HG03460 (cell line): ENCODE measurements at regions not wholly inside any gene's neighbourhood (a gene's known extent, or its start where the extent isn't known, plus 50 kb on each side); places are given as distances from the start of the nearest gene placed in this dataset.
"Not testable (repeated sequence)": the region's sequence is repeated elsewhere in the genome, so short reads cannot be mapped to it uniquely, and the experiment has no call there.

Experiments used
- ATAC-seq: cut with Tn5 transposase; IDR thresholded peaks from one replicate; pipeline ENCODE4 v1.9.1; 2021; ENCODE audit not compliant: unreplicated experiment

DNA sequence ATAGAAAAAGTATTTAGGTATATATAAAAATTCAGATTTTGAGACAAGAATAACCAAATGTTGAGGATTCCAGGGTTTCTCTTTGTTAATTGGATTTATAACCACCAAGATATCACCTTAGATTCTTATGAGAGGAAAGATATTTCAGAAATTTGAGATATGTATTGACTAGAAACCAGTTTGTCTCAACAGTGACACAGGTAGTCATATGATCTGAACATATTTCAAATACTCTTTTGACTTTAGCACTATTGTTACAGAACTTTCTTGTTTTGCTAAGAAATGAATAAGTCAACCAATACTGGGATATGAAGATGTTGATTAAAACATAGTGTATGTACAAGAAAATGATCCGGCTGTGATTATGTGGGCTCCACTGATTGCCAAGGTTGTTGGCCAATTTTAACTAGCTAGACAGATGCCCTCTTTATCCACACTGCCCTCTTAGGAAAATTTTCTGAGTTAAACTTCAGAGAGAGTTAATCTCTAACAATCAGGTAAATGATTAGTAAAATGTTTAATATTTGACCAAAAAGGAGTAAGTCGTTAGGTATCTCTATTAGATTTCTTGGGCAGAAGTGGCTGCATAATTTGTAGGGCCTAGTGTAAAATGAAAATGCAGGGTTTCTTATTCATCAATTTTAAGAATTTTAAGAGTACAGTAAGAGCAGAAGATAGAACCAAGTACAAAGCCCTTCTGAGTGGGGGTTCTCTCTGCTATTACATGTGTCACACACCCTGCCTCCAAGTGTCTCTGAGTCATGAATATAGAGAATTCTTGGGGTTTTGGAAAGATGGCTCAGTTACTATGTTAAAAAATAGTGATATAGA, 376.0 kb downstream of the TFEC start:
- ATAC-seq = peak; percentile 42

DNA sequence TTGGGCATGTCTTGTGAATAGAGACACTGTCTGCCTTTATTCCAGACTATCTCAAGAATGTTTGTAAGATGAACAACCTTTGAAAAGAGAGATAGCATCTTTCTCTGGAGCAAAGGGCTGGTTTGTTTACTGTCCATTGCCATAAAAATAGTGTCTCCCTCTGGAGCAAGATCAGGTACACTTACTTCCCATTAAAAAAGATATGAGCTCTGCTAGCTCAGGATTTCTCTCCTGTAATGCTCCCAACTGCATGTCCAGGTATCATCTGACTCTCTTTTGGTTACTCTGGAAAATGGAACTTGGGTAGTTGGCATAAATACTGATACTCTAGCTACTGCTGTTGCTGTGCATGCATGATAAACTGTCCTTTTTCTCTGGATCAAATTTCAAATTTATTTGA, 381.1 kb downstream of the TFEC start:
- no peak for ATAC-seq

DNA sequence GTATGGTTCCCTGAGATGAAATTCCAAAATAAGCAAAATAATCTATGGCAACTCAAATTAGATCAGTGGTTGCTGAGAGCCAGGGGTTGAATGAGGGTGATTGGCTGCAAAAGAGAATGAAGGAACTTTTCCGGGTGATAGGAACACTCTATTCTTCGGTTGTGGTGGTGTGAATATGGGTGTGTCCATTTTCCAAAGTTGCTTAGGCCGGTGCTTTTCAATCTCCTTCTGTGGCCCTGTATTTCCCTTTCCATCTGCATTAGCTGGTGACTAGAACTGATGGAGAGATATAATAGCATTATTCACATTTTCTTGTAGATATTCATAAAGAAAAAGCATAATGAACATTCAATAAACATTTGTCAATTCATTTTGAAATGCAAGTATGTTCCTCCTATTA, 382.9 kb downstream of the TFEC start:
- no peak for ATAC-seq

DNA sequence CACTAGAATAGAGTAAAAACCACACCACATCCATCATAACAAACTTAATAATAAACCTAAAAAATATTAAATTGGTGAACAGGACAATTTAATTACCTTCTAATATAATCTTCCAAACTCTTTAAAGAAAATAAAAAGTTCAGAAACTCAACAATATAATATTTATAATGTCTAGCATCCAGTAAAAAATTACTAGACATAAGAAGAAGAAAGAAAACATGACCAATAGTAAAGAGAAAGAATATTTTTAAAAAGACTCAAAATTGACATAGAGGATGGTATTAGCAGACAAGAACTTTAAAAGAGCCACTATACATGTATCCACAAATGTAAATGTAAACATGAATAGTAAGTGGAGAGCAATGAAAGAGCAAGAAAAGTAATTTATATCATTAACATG, 388.4 kb downstream of the TFEC start:
- ATAC-seq = no peak

DNA sequence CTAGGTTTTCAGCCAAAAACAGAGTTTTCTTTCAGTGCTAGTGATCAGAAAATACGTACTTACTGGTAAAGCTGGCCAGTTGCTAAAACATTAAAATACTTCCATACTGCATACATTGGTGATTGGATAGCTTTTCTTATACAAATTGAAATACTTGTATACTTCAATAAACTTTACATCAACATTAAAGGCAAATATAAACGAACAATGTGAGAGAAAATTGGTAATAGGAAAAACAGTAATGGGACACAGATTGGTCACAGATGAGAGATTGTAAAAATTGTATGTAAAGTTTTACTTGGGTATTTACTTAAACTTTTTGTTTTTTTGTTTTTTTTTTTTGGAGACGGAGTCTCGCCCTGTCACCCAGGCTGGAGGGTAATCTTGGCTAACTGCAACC, 391.7 kb downstream of the TFEC start:
- ATAC-seq = no peak

DNA sequence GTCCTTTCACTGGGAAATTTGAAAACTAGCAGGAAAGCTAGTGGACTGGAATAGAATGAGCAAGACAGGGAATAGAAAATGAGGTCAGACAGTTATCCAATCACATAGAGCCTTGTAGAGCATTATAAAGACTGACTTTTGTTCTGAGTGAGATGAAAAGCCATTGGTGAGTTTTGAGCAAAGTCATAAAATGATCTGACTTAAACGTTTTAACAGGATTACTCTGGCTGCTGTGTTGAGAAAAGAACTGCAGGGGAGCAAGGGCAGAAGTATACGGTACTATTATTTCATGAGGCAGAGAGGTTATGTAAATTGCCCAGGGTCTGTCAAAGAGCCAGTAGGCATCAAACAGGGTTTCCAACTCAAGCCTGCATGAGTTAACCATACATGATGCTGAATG, 393.4 kb downstream of the TFEC start:
- no peak for ATAC-seq

DNA sequence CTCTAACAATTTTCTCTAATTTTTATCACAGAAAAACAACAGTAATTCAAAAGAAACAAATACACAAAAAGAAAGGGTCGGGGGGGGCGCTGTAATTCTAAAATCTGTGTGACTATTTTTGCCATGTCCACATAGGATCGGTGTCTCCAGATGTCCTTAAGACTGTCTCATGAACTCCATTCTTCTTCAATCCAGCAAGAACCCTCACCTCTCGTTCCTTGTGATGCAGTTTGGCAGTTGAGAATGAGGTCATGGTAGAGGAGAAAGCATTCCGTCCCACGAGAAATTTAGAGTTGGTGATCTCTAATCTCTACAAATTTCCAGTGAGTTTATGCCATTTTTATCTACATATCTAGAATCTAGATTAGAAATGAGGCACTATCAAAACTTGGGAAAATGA, 394.7 kb downstream of the TFEC start:
- no peak for ATAC-seq

DNA sequence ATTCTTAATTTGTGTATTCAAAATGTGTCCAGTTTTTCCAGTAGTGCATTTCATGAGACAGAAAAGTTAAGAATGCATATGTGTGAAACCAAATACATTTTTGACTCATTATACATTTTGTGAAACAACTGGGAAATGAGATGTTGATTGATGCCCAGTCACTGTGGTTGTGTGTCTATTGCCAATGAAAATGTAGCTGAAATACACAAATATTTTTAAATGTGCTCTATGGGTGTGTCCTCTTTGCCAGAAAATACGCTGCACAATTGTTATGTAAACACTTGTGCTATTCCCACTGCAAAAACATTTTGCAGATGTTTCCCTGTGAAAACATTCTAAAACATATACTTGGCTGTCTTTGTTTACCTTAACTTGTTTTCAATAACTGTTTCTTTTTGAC, 395.2 kb downstream of the TFEC start:
- no peak for ATAC-seq

DNA sequence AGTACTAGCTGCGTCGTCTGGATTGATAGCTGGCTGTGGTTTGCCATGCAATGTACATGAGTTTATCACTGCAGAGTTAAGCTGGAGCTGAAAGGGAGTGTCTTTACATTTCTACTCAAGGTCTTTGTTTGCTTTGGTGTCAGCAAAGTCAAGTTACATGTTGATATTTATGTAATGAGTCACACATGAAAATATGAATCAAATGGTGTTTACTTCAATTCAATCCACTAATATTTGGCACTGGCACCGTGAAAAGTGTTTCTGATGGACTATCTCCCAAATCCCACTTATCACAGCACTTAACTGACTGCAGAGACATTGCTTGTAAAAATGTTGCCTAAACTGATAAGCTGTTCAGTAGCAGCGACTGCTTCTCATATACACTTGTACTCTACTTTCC, 395.9 kb downstream of the TFEC start:
- ATAC-seq = no peak

DNA sequence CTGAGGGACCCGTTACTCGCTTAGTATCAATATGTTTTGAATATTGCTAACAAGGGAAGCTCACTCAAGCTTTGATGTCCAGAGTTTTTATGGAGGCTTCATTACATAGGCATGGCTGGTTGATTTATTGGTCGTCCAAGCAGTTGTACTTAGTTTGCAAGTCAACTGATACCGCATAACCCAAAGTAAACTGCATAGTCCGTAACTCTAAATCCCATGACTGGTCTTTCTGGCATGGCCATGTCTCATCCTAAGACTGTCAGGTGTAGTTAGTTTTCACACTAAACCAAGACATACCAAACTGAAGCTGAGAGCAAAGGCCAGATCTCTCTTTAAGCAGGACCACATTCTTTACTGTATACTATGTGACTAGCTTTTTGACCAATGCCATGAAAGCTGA, 397.9 kb downstream of the TFEC start:
- no peak for ATAC-seq

DNA sequence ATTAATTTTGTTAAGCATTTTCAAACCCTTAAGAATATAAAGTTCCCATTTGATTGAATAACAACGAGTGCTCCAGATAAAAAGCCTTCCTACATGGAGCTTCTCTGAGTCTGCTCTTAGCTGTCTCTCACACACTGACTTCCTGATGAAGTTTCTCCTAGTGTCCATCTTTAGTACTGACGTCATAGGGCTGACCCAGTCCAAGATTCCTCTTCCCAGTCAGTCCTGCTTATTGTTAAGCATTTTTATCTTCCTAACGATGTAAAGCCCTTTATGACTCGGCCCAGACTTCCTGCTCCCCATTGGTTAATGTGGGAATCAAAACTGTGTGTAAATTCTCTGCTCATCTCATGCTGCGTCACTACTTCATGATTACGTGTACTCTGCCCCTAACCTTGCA, 398.8 kb downstream of the TFEC start:
- no peak for ATAC-seq

DNA sequence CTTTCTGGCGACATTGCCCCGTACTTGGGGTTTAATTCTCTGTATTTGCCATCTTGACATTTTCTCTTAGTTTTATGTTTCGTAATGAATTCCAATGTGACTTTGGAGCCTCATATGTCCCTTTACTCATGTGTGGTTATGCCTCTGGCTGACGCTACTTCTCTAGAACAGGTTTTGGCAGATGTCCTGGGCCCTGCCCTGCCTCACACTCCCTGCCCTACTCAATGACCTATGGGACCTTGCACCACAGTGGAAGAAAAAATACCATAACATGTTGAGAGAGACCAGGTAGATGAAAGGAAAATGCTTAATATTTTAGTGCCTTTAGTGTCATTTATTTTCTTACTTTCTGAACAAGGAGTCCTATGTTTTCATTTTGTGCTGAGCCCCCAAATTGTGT, 400.5 kb downstream of the TFEC start:
- no peak for ATAC-seq

DNA sequence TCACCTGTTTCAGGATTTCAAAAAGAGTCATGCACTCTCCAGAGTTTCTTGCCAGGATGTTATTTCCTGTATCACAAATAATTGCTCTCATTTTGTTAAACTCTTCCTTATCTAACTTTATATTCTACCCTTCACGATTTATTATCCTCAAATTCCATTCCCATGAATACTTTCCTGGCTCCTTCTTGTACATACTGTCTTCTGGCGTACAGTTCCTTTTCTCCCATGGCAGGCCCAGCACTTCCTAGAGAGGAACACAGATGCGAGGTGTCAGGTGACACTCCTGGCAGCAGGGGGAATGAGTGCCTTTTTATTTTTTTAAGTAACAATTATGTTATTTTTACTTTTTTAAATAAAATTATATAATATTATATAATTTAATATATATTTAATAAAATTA, 411.9 kb downstream of the TFEC start:
- no peak for ATAC-seq

DNA sequence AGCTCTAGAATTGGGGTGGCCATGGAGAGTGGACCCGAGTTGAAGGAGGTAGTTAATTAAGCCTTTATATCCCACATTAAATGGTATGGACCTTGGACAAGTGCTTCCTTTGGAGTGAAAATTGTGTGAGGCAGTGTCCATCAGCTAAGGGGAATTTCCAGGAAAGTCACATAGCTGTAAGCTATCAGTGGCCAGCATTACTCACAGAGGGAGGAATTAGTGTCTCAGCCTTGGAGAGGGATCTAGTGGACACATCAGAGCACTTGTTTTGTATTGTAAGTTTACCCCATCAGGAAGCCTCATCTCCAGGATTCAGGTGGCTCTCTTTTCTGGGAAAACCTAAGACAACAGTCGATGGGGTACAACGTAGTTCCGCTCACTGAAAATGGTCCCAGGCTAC, 416.7 kb downstream of the TFEC start:
- ATAC-seq = no peak

DNA sequence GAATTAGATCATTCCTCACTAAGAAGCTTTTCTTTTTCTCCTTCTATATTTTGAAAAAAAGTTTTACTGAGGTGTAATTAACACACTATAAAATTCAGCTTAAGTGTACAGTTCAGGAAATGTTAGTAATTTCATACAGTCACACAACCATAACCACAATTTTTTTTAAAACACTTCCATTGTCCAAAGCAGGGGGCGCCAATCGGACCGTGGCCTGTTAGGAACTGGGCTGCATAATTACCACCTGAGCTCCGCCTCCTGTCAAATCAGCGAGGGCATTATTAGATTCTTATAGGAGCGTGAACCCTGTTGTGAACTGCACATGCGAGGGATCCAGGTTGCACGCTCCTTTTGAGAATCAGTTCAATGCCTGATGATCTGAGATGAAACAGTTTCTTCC, 427.1 kb downstream of the TFEC start:
- ATAC-seq = no peak

DNA sequence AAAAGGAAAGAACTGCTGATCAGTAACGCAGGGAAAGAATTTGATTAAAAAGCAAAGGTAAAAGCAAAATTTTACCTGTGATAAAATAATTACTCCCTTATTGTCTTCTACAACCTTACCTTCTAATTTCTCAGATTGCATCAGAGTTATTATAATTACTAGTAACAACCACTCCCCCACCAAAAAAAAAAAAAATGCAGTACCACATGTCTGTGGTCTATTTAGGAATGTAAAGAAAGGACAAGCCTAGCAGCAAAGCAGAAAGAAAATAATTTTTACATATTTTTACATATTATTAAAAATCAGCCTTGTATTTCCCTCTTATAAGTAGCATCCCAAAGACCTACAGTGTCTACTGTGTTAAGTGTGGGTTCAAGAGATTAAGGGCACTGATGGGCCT, 430.4 kb downstream of the TFEC start:
- ATAC-seq = no peak

DNA sequence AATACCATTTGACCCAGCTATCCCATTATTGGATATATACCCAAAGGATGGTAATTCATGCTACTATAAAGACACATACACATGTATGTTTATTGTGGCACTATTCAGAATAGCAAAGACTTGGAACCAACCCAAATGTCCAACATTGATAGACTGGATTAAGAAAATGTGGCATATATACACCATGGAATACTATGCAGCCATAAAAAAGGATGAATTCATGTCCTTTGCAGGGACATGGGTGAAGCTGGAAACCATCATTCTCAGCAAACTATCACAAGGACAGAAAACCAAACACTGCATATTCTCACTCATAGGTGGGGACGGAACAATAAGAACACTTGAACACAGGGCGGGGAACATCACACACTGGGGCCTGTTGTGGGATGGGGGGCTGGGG, 431.4 kb downstream of the TFEC start:
- ATAC-seq = not testable (repeated sequence)

DNA sequence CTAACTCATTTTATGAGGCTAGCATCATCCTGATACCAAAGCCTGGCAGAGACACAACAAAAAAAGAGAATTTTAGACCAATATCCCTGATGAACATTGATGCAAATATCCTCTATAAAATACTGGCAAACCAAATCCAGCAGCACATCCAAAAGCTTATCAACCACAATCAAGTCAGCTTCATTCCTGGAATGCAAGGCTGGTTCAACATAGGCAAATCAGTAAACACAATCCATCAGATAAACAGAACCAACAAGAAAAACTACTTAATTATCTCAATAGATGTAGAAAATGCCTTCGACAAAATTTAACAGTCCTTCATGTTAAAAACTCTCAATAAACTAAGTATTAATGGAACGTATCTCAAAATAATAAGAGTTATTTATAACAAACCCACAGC, 433.3 kb downstream of the TFEC start:
- not testable (repeated sequence) for ATAC-seq

DNA sequence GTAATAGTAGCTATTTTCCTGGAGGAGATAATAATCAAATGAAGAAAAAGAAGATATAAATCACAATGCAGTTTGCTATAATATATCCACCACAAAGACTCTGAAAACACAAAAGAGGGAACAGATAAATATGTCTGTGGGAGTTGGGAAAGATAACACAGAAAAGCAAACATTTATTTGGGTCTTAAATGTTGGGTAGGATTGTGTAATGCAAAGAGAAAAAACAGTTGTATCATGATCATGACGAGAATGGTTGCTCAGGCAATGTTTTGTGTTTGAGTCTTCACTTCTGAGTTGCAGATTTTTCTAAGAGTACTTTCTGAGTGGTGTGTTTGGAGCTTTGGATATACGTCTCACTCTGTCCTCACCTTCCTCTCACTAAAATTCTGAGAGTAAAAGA, 437.5 kb downstream of the TFEC start:
- ATAC-seq = no peak

DNA sequence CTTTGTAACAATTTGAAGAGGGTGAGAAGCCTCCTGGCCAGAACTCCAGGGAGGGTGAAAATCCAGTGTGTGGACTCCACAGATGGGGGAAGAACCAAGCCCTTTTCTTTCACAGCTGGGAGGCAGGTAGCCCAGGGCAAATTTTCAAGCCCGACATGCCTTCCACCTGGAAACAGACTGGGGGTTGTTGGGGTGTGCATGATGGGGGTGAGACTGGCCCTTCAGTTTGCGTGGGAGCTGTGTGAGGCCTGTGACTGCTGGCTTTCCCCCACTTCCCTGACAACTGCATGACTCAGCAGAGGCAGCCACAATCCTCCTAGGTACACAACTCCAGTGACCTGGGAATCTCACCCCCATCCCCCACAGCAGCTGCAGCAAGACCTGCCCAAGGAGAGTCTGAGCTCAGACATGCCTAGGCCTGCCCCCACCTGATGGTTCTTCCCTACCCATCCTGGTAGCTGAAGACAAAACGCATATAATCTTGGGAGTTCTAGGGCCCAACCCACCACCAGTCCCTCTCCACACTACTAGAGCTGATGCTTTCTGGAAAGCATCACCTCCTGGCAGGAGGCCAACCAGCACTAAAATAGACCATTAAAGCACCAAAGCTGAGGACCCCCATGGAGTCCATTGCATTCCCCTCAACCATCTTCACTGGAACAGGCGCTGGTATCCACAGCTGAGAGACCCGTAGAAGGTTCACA, 445.4 kb downstream of the TFEC start:
- ATAC-seq = no peak

DNA sequence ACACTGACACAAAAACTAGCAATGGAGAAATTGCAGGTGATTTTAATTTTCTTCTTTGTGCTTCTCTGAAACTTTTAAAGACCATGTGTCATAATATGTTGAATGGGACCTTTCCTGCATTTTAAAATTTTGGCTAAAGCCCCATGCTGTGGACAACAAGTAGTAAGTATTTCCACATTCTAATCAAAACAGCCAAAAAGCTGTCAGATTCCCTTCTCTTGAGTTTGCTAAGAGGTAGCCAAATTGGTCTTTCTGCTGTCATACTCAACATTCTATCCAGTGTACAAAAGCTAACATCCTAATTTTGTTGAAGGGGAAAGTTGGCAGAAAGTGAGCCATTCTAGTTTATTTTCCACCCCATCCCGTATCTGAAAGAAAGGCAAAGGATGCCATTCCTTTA, 447.6 kb downstream of the TFEC start:
- ATAC-seq = no peak

DNA sequence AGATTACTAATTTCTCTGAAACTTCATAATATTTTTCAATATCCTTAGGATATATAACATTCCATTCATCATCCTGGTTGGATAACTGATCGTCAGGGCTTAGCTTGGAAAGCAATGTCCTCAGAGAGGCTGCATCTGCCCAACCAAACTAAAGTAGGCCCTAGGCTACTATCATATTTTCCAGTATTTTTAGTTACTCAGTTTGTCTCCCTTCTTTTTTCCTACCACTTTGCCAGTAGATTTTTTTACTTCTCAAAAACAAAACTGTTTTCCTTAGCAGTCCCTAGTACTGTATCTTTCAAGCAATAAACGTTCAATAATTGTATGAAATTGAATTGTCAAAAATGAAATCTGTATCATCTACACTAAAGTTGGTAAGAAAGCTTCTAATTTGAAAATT, 452.0 kb downstream of the TFEC start:
- no peak for ATAC-seq
